GM10266 (cell line): ENCODE measurements at regions not wholly inside any gene's neighbourhood (a gene's known extent, or its start where the extent isn't known, plus 50 kb on each side); places are given as distances from the start of the nearest gene placed in this dataset.
"Not testable (repeated sequence)": the region's sequence is repeated elsewhere in the genome, so short reads cannot be mapped to it uniquely, and the experiment has no call there.

Experiments used
- DNase-seq: peaks from one replicate; pipeline ENCODE4 v3.0.0; 2012; ENCODE audit errors: extremely low spot score
- CTCF ChIP-seq: IDR thresholded peaks from 2 replicates; pipeline ENCODE4 v1.5.1; 2012; ENCODE audit warnings: mild to moderate bottlenecking, low read depth; ENCODE audit not compliant: control insufficient read depth, insufficient read depth; ENCODE audit errors: missing control alignments

GRCh38 chr18:8920856-8921787 is 181.4 kb upstream of the NDUFV2 start:
- TF ChIP-seq CTCF = peak; percentile 15
- DNase-seq = not testable (repeated sequence)

GRCh38 chr18:8926464-8926863 is 176.0 kb upstream of the NDUFV2 start:
- no peak for DNase-seq

GRCh38 chr18:8928044-8928443 is 174.5 kb upstream of the NDUFV2 start:
- no peak for TF ChIP-seq CTCF
- peak; percentile 0 for DNase-seq

More at GRCh38 chr18:8926464-8926863, 176.0 kb upstream of the NDUFV2 start:
- TF ChIP-seq CTCF = no peak

- TF ChIP-seq CTCF = no peak
- peak; percentile 1 for DNase-seq
Measured at GRCh38 chr18:8928847-8929780, 173.4 kb upstream of the NDUFV2 start.

GRCh38 chr18:8930990-8931616 is 171.4 kb upstream of the NDUFV2 start:
- no peak for TF ChIP-seq CTCF
- DNase-seq = no peak

- no peak for DNase-seq
- TF ChIP-seq CTCF = no peak
Measured at GRCh38 chr18:8932866-8933265, 169.6 kb upstream of the NDUFV2 start.
